ENCODE measurements at regions not wholly inside any gene's neighbourhood (a gene's known extent, or its start where the extent isn't known, plus 50 kb on each side); places are given as distances from the start of the nearest gene placed in this dataset.
A peak's percentile ranks its signal among the peaks of the same experiment; 100 is the strongest.
"Not testable (repeated sequence)": the region's sequence is repeated elsewhere in the genome, so short reads cannot be mapped to it uniquely, and the experiment has no call there.

GRCh38 chr22:16090991-16091390 lies 401.2 kb downstream of the POTEH start:
- H3K4me3 ChIP-seq; H3K27ac ChIP-seq (replicated peaks in 1 of 4); H3K27me3 ChIP-seq; H3K4me1 ChIP-seq; intact Hi-C loops (cut with DNase I); H3K9me3 ChIP-seq; H3K36me3 ChIP-seq; DNase-seq (ENCODE audit: extremely low spot score): not testable (repeated sequence)
- 50% methylated on average over 2 of the region's 2 CpGs for WGBS

DNA sequence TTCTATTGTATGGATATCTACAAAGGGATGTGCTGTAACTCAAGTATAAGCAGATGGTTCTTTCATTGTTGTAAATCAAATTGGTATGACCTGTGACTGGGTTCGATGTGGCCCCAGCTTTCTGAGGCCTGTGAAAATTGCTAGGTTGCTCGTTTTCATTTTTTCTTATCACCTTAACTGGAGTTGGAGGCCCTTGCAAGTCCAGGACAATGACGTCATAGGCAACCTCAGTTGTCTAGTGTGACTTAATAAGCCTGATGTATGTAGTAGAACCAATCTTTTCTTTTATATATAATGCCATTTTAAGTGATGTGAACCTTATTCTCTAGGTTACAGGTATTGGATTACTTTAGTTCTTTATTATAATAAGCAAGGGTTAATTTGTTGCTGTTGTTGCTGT lies 415.3 kb downstream of the POTEH start:
- H3K27me3 ChIP-seq; H3K4me3 ChIP-seq; H3K27ac ChIP-seq (replicated peaks in 1 of 4); DNase-seq (ENCODE audit: extremely low spot score); H3K36me3 ChIP-seq; H3K4me1 ChIP-seq; intact Hi-C loops (cut with DNase I); H3K9me3 ChIP-seq: not testable (repeated sequence)
- 44% methylated on average over 3 of the region's 3 CpGs for WGBS

GRCh38 chr22:16131456-16131855 lies 441.6 kb downstream of the POTEH start:
- DNase-seq (ENCODE audit: extremely low spot score); H3K27me3 ChIP-seq; H3K27ac ChIP-seq (replicated peaks in 1 of 4); H3K4me1 ChIP-seq; intact Hi-C loops (cut with DNase I); H3K9me3 ChIP-seq; H3K36me3 ChIP-seq; H3K4me3 ChIP-seq: not testable (repeated sequence)
- WGBS: 88% methylated on average over 5 of the region's 19 CpGs

- no CpG with 5 or more reads among the region's 16 CpGs for WGBS
- DNase-seq (ENCODE audit: extremely low spot score): no peak
- H3K36me3 ChIP-seq: no peaks in the 10 kb centered on the region
- H3K9me3 ChIP-seq: peaks cover 0 to 4% (median 0%) of the 10 kb centered on the region in 4 donors
- TF ChIP-seq POLR2AphosphoS5 (IDR thresholded peaks at IDR 0.05): no peak
- TF ChIP-seq POLR2A (IDR thresholded peaks at IDR 0.05; ENCODE audit: low read depth): no peak
- TF ChIP-seq, protein P1, sequence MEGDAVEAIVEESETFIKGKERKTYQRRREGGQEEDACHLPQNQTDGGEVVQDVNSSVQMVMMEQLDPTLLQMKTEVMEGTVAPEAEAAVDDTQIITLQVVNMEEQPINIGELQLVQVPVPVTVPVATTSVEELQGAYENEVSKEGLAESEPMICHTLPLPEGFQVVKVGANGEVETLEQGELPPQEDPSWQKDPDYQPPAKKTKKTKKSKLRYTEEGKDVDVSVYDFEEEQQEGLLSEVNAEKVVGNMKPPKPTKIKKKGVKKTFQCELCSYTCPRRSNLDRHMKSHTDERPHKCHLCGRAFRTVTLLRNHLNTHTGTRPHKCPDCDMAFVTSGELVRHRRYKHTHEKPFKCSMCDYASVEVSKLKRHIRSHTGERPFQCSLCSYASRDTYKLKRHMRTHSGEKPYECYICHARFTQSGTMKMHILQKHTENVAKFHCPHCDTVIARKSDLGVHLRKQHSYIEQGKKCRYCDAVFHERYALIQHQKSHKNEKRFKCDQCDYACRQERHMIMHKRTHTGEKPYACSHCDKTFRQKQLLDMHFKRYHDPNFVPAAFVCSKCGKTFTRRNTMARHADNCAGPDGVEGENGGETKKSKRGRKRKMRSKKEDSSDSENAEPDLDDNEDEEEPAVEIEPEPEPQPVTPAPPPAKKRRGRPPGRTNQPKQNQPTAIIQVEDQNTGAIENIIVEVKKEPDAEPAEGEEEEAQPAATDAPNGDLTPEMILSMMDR (IDR thresholded peaks at IDR 0.05): no peak
- no peak for TF ChIP-seq EP300 (IDR thresholded peaks at IDR 0.05)
- H3K27ac ChIP-seq (replicated peaks in 1 of 4): no peak overlapping the region
- no peak overlapping the region for H3K4me3 ChIP-seq
- no peaks in the 10 kb centered on the region for H3K27me3 ChIP-seq
- intact Hi-C loops (cut with DNase I): no loop called here
- H3K4me1 ChIP-seq: no peaks in the 10 kb centered on the region
These were observed 442.1 kb downstream of the POTEH start for GRCh38 chr22:16131918-16132317.

DNA sequence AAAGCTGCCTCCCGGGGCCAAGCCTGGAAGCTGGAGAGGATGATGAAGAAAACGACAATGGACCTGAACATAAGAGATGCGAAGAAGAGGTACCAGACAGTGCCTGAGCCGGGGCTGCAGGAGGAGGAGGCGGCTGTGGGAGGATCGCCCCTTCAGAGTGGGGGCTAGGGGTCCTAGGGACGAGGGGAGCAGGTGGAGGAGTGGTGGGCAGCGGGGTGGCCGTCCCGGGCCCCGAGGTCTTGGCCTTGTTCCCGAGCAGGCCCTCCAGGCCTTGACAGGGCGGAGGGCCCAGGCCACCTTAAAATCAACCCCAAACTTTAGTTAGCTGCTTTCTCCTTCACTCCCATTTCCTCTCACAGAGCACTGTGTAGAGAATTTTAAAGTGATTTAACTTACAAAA lies 442.8 kb downstream of the POTEH start:
- H3K27ac ChIP-seq (replicated peaks in 1 of 4); H3K9me3 ChIP-seq; H3K27me3 ChIP-seq; intact Hi-C loops (cut with DNase I); H3K4me1 ChIP-seq; H3K36me3 ChIP-seq; DNase-seq (ENCODE audit: extremely low spot score); H3K4me3 ChIP-seq: not testable (repeated sequence)
- 82% methylated on average over 12 of the region's 13 CpGs for WGBS

DNA sequence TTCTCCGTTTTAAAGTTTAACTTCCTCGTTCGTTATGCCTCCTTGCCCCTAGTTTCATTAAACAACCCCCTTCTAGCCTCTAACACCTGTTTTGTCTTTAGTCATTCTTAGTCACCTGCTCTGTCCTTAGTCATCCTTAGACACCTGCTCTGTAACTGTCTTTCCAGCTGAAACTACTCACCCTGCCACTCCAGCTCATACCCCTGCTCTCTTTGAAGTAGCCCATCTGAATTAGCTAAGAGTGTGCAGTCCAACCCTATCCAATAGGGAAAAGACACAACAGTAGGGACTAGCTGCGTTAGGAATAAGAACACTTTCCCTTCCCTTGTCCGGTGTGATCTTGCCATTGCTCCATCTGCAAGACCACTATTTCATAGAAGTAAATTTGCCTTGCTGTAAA lies 446.5 kb downstream of the CCT8L2 start:
- DNase-seq (ENCODE audit: extremely low spot score); H3K27me3 ChIP-seq; intact Hi-C loops (cut with DNase I); H3K4me3 ChIP-seq; H3K27ac ChIP-seq (replicated peaks in 1 of 4); H3K9me3 ChIP-seq; H3K4me1 ChIP-seq; H3K36me3 ChIP-seq: not testable (repeated sequence)
- WGBS: 56% methylated on average over 5 of the region's 5 CpGs

GRCh38 chr22:16146916-16147315 lies 445.7 kb downstream of the CCT8L2 start:
- H3K4me1 ChIP-seq; DNase-seq (ENCODE audit: extremely low spot score); H3K9me3 ChIP-seq; H3K4me3 ChIP-seq; H3K27ac ChIP-seq (replicated peaks in 1 of 4); intact Hi-C loops (cut with DNase I); H3K27me3 ChIP-seq; H3K36me3 ChIP-seq: not testable (repeated sequence)
- TF ChIP-seq, protein P1 (IDR thresholded peaks at IDR 0.05): peak in 1 of 3 experiments; percentile 30
- WGBS: 38% methylated on average over 2 of the region's 2 CpGs

DNA sequence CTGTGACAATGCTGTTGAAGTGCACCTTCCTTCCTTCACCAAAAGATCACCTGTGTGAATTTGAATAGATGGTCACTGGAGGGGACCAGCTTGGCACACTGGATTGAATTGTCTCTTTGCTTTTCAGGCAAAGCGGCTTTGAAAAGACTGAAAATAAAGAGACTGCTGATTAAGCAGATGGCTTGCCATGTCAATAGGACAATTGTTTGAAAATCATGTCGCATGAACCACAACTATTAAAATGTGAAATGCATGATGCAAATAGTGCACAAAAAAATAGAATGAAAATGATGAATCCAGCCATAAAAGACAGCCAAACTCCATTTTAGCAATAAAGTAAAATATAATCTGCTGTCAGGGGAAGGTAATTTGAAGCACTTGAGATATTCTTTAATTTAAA lies 415.3 kb downstream of the CCT8L2 start:
- H3K27me3 ChIP-seq; H3K27ac ChIP-seq (replicated peaks in 1 of 4); H3K9me3 ChIP-seq; DNase-seq (ENCODE audit: extremely low spot score); H3K36me3 ChIP-seq; H3K4me1 ChIP-seq; intact Hi-C loops (cut with DNase I); H3K4me3 ChIP-seq: not testable (repeated sequence)
- 59% methylated on average over 2 of the region's 2 CpGs for WGBS

DNA sequence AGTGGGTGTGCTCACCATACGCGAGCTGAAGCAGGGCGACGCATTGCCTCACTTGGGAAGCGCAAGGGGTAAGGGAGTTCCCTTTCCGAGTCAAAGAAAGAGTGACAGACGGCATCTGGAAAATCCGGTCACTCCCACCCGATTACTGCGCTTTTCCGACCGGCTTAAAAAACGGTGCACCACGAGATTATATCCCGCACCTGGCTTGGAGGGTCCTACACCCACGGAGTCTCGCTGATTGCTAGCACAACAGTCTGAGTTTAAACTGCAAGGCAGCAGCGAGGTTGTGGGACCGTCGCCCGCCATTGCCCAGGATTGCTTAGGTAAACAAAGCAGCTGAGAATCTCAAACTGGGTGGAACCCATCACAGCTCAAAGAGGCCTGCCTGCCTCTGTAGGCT lies 408.7 kb downstream of the CCT8L2 start:
- H3K9me3 ChIP-seq; DNase-seq (ENCODE audit: extremely low spot score); H3K36me3 ChIP-seq; H3K27ac ChIP-seq (replicated peaks in 1 of 4); intact Hi-C loops (cut with DNase I); H3K27me3 ChIP-seq; H3K4me3 ChIP-seq; H3K4me1 ChIP-seq: not testable (repeated sequence)
- 92% methylated on average over 12 of the region's 21 CpGs for WGBS
